Stimulated activated CD8-positive, alpha-beta memory T cell treated with anti-CD3 and anti-CD28 coated beads, Interleukin-2, amount 100 ng/mL, for 1 hour (primary cell): ENCODE measurements at regions not wholly inside any gene's neighbourhood (a gene's known extent, or its start where the extent isn't known, plus 50 kb on each side); places are given as distances from the start of the nearest gene placed in this dataset.
A peak's percentile ranks its signal among the peaks of the same experiment; 100 is the strongest.

Source experiments
- DNase-seq, 2 donors: peaks; one replicate each; pipeline ENCODE4 v3.0.0-alpha.2; 2020; ENCODE audit warnings: low read depth in 2 of 2

- DNase-seq = no peak
Observed at GRCh38 chrX:39288592-39288991, 487.3 kb downstream of the MID1IP1 start.

GRCh38 chrX:39289827-39290226, 488.6 kb downstream of the MID1IP1 start:
- DNase-seq = no peak

- DNase-seq = no peak
Observed at GRCh38 chrX:39293203-39293602, 491.9 kb downstream of the MID1IP1 start.

GRCh38 chrX:39296472-39296871, 495.2 kb downstream of the MID1IP1 start:
- no peak for DNase-seq

- DNase-seq = no peak
Observed at GRCh38 chrX:39298821-39299220, 497.6 kb downstream of the MID1IP1 start.

- no peak for DNase-seq
Observed at GRCh38 chrX:39299615-39300014, 498.4 kb downstream of the MID1IP1 start.

- no peak for DNase-seq
Observed at GRCh38 chrX:39301036-39301435, 499.8 kb downstream of the MID1IP1 start.

GRCh38 chrX:39302838-39303237, 501.6 kb downstream of the MID1IP1 start:
- DNase-seq = no peak

- no peak for DNase-seq
Observed at GRCh38 chrX:39304746-39305145, 503.5 kb downstream of the MID1IP1 start.

GRCh38 chrX:39307488-39307887, 506.2 kb downstream of the MID1IP1 start:
- DNase-seq = no peak

GRCh38 chrX:39308126-39308525, 506.9 kb downstream of the MID1IP1 start:
- no peak for DNase-seq

- peak in 1 of 2 donors; percentile 4 for DNase-seq
Observed at GRCh38 chrX:39309018-39309635, 507.9 kb downstream of the MID1IP1 start.

- no peak for DNase-seq
Observed at GRCh38 chrX:39309721-39310152, 508.5 kb downstream of the MID1IP1 start.

- no peak for DNase-seq
Observed at GRCh38 chrX:39310891-39311290, 509.6 kb downstream of the MID1IP1 start.

GRCh38 chrX:39311646-39312045, 510.4 kb downstream of the MID1IP1 start:
- no peak for DNase-seq

- DNase-seq = no peak
Observed at GRCh38 chrX:39313146-39313545, 511.9 kb downstream of the MID1IP1 start.

- no peak for DNase-seq
Observed at GRCh38 chrX:39318506-39319343, 517.5 kb downstream of the MID1IP1 start.

- no peak for DNase-seq
Observed at GRCh38 chrX:39320165-39320564, 518.9 kb downstream of the MID1IP1 start.

- no peak for DNase-seq
Observed at GRCh38 chrX:39322496-39322895, 521.2 kb downstream of the MID1IP1 start.

GRCh38 chrX:39324233-39324930, 523.1 kb downstream of the MID1IP1 start:
- DNase-seq = no peak

GRCh38 chrX:39327255-39327654, 526.0 kb downstream of the MID1IP1 start:
- DNase-seq = no peak

GRCh38 chrX:39327705-39328104, 526.4 kb downstream of the MID1IP1 start:
- no peak for DNase-seq

- no peak for DNase-seq
Observed at GRCh38 chrX:39328661-39329060, 527.4 kb downstream of the MID1IP1 start.
